Activated naive CD4-positive, alpha-beta T cell treated with anti-CD3 and anti-CD28 coated beads, Interleukin-2, amount 10 ng/mL, durations not matched to agents 7 days and 5 days (primary cell): ENCODE measurements at regions not wholly inside any gene's neighbourhood (a gene's known extent, or its start where the extent isn't known, plus 50 kb on each side); places are given as distances from the start of the nearest gene placed in this dataset.
"Not testable (repeated sequence)": the region's sequence is repeated elsewhere in the genome, so short reads cannot be mapped to it uniquely, and the experiment has no call there.

Experiments
- CTCF ChIA-PET: fragments of 350-600 bp; sonication (Branson Sonifier 250); formaldehyde crosslinking; loops from one replicate; lab custom pipeline; 2021; ENCODE audit warnings: antibody characterized with exemption; lab: Charles Lee
- DNase-seq: peaks from one replicate; pipeline ENCODE4 v3.0.0-alpha.2; 2020
- H3K27ac Mint-ChIP-seq: one replicate; pipeline ENCODE4 v1.8.0; 2021; ENCODE audit warnings: mild to moderate bottlenecking, moderate library complexity, mixed read lengths
- H3K27me3 Mint-ChIP-seq: one replicate; pipeline ENCODE4 v1.8.0; 2021; ENCODE audit warnings: mild to moderate bottlenecking, mixed read lengths
- H3K36me3 Mint-ChIP-seq: one replicate; pipeline ENCODE4 v1.8.0; 2021; ENCODE audit warnings: mixed read lengths
- H3K4me1 Mint-ChIP-seq: one replicate; pipeline ENCODE4 v1.8.0; 2021; ENCODE audit warnings: mixed read lengths
- H3K4me3 Mint-ChIP-seq: one replicate; pipeline ENCODE4 v1.8.0; 2021; ENCODE audit warnings: mild to moderate bottlenecking, moderate library complexity, mixed read lengths
- H3K9me3 Mint-ChIP-seq: one replicate; pipeline ENCODE4 v1.8.0; 2021; ENCODE audit warnings: mixed read lengths

- CTCF ChIA-PET, result interaction anchor here (0.6 to 2.2 kb wide), 8 partner anchors 10 to 1461 kb away, joined by 3 to 8 read pairs (median 3); no protein-coding TSS in a partner anchor
- Mint-ChIP-seq H3K36me3 (no peaks in the 10 kb centered on the region), H3K4me1 (peaks cover 3% of the 10 kb centered on the region), H3K4me3 (no peak overlapping the region), H3K27me3 (no peaks in the 10 kb centered on the region), H3K9me3 (no peaks in the 10 kb centered on the region), H3K27ac (no peak overlapping the region)
- DNase-seq, result peak; percentile 46
These were observed 456.7 kb upstream of the SEL1L start for GRCh38 chr14:81990312-81990761.

GRCh38 chr14:81991998-81992397 lies 458.3 kb upstream of the SEL1L start:
- Mint-ChIP-seq H3K4me1 (peaks cover 3% of the 10 kb centered on the region), H3K4me3 (no peak overlapping the region), H3K36me3 (no peaks in the 10 kb centered on the region), H3K27me3 (no peaks in the 10 kb centered on the region), H3K27ac (no peak overlapping the region), H3K9me3 (no peaks in the 10 kb centered on the region)
- CTCF ChIA-PET, result interaction anchor here (0.7 to 1.7 kb wide), 3 partner anchors 15 to 426 kb away, joined by 3 to 10 read pairs (median 3); no protein-coding TSS in a partner anchor
- DNase-seq, result no peak

- Mint-ChIP-seq H3K27ac (no peak overlapping the region), H3K9me3 (no peaks in the 10 kb centered on the region), H3K4me1 (peaks cover 3% of the 10 kb centered on the region), H3K4me3 (no peak overlapping the region), H3K36me3 (no peaks in the 10 kb centered on the region), H3K27me3 (no peaks in the 10 kb centered on the region)
- DNase-seq, result no peak
- CTCF ChIA-PET, result interaction anchor here (1.0 kb wide), 2 partner anchors 9 to 29 kb away, joined by 3 read pairs; no protein-coding TSS in a partner anchor
These were observed 459.8 kb upstream of the SEL1L start for GRCh38 chr14:81993432-81993831.

- Mint-ChIP-seq H3K27me3 (no peaks in the 10 kb centered on the region), H3K36me3 (no peaks in the 10 kb centered on the region), H3K4me1 (no peaks in the 10 kb centered on the region), H3K27ac (no peak overlapping the region), H3K4me3 (no peak overlapping the region), H3K9me3 (no peaks in the 10 kb centered on the region)
- CTCF ChIA-PET, result no interaction called here
- DNase-seq, result no peak
These were observed 469.8 kb upstream of the SEL1L start for GRCh38 chr14:82003426-82003825.

GRCh38 chr14:82009076-82009475 lies 475.4 kb upstream of the SEL1L start:
- H3K4me1 Mint-ChIP-seq, result no peaks in the 10 kb centered on the region

GRCh38 chr14:82009993-82010392 lies 476.3 kb upstream of the SEL1L start:
- H3K4me3 Mint-ChIP-seq, result no peak overlapping the region
- H3K4me1 Mint-ChIP-seq, result no peaks in the 10 kb centered on the region
- H3K9me3 Mint-ChIP-seq, result no peaks in the 10 kb centered on the region
- no peaks in the 10 kb centered on the region for H3K36me3 Mint-ChIP-seq
- no peak for DNase-seq
- CTCF ChIA-PET, result interaction anchor here (1.3 kb wide), 1 partner anchor 10 kb away, joined by 3 read pairs; no protein-coding TSS in a partner anchor
- H3K27me3 Mint-ChIP-seq, result no peaks in the 10 kb centered on the region
- H3K27ac Mint-ChIP-seq, result no peak overlapping the region

More at GRCh38 chr14:82009076-82009475, 475.4 kb upstream of the SEL1L start:
- H3K27ac Mint-ChIP-seq, result no peak overlapping the region
- H3K36me3 Mint-ChIP-seq, result no peaks in the 10 kb centered on the region
- H3K4me3 Mint-ChIP-seq, result no peak overlapping the region
- H3K27me3 Mint-ChIP-seq, result no peaks in the 10 kb centered on the region
- no peak for DNase-seq
- CTCF ChIA-PET, result interaction anchor here (0.6 to 1.3 kb wide), 2 partner anchors 8 to 9 kb away, joined by 3 read pairs; no protein-coding TSS in a partner anchor
- H3K9me3 Mint-ChIP-seq, result no peaks in the 10 kb centered on the region

GRCh38 chr14:82011460-82011859 lies 477.8 kb upstream of the SEL1L start:
- no peaks in the 10 kb centered on the region for H3K27me3 Mint-ChIP-seq
- H3K9me3 Mint-ChIP-seq, result no peaks in the 10 kb centered on the region

GRCh38 chr14:82029038-82029437 lies 495.4 kb upstream of the SEL1L start:
- no peak overlapping the region for H3K4me3 Mint-ChIP-seq
- H3K27ac Mint-ChIP-seq, result no peak overlapping the region
- no peaks in the 10 kb centered on the region for H3K36me3 Mint-ChIP-seq
- no peaks in the 10 kb centered on the region for H3K27me3 Mint-ChIP-seq
- no peaks in the 10 kb centered on the region for H3K4me1 Mint-ChIP-seq
- H3K9me3 Mint-ChIP-seq, result peaks cover 23% of the 10 kb centered on the region
- DNase-seq, result no peak
- CTCF ChIA-PET, result no interaction called here

More at GRCh38 chr14:82011460-82011859, 477.8 kb upstream of the SEL1L start:
- no peak overlapping the region for H3K27ac Mint-ChIP-seq
- CTCF ChIA-PET, result no interaction called here
- no peak overlapping the region for H3K4me3 Mint-ChIP-seq
- no peaks in the 10 kb centered on the region for H3K4me1 Mint-ChIP-seq
- H3K36me3 Mint-ChIP-seq, result no peaks in the 10 kb centered on the region
- DNase-seq, result no peak

GRCh38 chr14:82035397-82035796 lies 501.7 kb upstream of the SEL1L start:
- no peaks in the 10 kb centered on the region for H3K9me3 Mint-ChIP-seq
- no peaks in the 10 kb centered on the region for H3K27me3 Mint-ChIP-seq
- H3K4me1 Mint-ChIP-seq, result no peaks in the 10 kb centered on the region
- H3K36me3 Mint-ChIP-seq, result no peaks in the 10 kb centered on the region
- DNase-seq, result no peak
- CTCF ChIA-PET, result no interaction called here
- H3K4me3 Mint-ChIP-seq, result no peak overlapping the region
- H3K27ac Mint-ChIP-seq, result no peak overlapping the region

GRCh38 chr14:82038066-82038465 lies 504.4 kb upstream of the SEL1L start:
- H3K36me3 Mint-ChIP-seq, H3K4me1 Mint-ChIP-seq, H3K9me3 Mint-ChIP-seq, H3K27ac Mint-ChIP-seq, H3K4me3 Mint-ChIP-seq, H3K27me3 Mint-ChIP-seq, CTCF ChIA-PET, DNase-seq: not testable (repeated sequence)

GRCh38 chr14:82045339-82045738 lies 511.7 kb upstream of the SEL1L start:
- H3K4me1 Mint-ChIP-seq, result no peaks in the 10 kb centered on the region
- no peak overlapping the region for H3K27ac Mint-ChIP-seq
- peaks cover 1% of the 10 kb centered on the region for H3K9me3 Mint-ChIP-seq
- no peaks in the 10 kb centered on the region for H3K36me3 Mint-ChIP-seq
- no peak for DNase-seq
- CTCF ChIA-PET, result no interaction called here
- no peak overlapping the region for H3K4me3 Mint-ChIP-seq
- no peaks in the 10 kb centered on the region for H3K27me3 Mint-ChIP-seq

- CTCF ChIA-PET, result no interaction called here
- H3K4me3 Mint-ChIP-seq, result no peak overlapping the region
- H3K27me3 Mint-ChIP-seq, result no peaks in the 10 kb centered on the region
- H3K36me3 Mint-ChIP-seq, result no peaks in the 10 kb centered on the region
- no peaks in the 10 kb centered on the region for H3K4me1 Mint-ChIP-seq
- peaks cover 3% of the 10 kb centered on the region for H3K9me3 Mint-ChIP-seq
- DNase-seq, result no peak
- H3K27ac Mint-ChIP-seq, result no peak overlapping the region
These were observed 513.0 kb upstream of the SEL1L start for GRCh38 chr14:82046512-82047226.

- CTCF ChIA-PET, result no interaction called here
- no peaks in the 10 kb centered on the region for H3K36me3 Mint-ChIP-seq
- H3K9me3 Mint-ChIP-seq, result peaks cover 3% of the 10 kb centered on the region
- no peak overlapping the region for H3K4me3 Mint-ChIP-seq
- H3K27me3 Mint-ChIP-seq, result no peaks in the 10 kb centered on the region
- H3K4me1 Mint-ChIP-seq, result no peaks in the 10 kb centered on the region
- H3K27ac Mint-ChIP-seq, result no peak overlapping the region
- no peak for DNase-seq
These were observed 514.3 kb upstream of the SEL1L start for GRCh38 chr14:82047777-82048470.

- CTCF ChIA-PET, result interaction anchor here (0.7 kb wide), 1 partner anchor 339 kb away, joined by 3 read pairs; no protein-coding TSS in a partner anchor
- Mint-ChIP-seq H3K36me3 (no peaks in the 10 kb centered on the region), H3K27ac (no peak overlapping the region), H3K9me3 (peaks cover 3% of the 10 kb centered on the region), H3K27me3 (no peaks in the 10 kb centered on the region), H3K4me3 (no peak overlapping the region), H3K4me1 (no peaks in the 10 kb centered on the region)
- no peak for DNase-seq
These were observed 519.1 kb upstream of the SEL1L start for GRCh38 chr14:82052778-82053177.
